HL-60 (cell line): ENCODE measurements at regions not wholly inside any gene's neighbourhood (a gene's known extent, or its start where the extent isn't known, plus 50 kb on each side); places are given as distances from the start of the nearest gene placed in this dataset.
"Not testable (repeated sequence)": the region's sequence is repeated elsewhere in the genome, so short reads cannot be mapped to it uniquely, and the experiment has no call there.

ENCODE experiments used
- SPI1 ChIP-seq: IDR thresholded peaks from 2 replicates; pipeline ENCODE4 v1.6.1; 2012; ENCODE audit warnings: low read depth, mild to moderate bottlenecking, borderline replicate concordance
- TF ChIP-seq, protein P1 (sequence below): IDR thresholded peaks from one replicate; pipeline ENCODE4 v1.5.1; 2011; ENCODE audit warnings: low read length, control low read depth, inconsistent platforms; ENCODE audit not compliant: insufficient read depth

DNA sequence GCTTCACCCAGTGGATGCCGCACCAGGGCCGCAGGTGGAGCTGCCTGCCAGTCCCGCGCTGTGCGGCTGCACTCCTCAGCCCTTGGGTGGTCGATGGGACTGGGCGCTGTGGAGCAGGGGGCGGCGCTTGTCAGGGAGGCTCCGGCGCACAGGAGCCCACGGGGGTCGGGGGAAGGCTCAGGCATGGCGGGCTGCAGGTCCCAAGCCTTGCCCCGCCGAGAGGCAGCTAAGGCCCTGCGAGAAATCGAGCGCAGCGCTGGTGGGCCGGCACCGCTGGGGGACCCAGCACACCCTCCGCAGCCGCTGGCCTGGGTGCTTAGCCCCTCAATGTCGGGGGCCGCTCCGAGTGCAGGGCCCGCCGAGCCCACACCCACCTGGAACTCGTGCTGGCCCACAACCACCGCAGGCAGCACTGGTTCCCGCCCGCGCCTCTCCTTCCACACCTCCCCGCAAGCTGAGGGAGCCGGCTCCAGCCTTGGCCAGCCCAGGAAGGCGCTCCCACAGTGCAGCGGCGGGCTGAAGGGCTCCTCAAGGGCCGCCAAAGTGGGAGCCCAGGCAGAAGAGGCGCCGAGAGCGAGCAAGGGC lies 725.5 kb upstream of the CA10 start:
- TF ChIP-seq SPI1 = not testable (repeated sequence)
- TF ChIP-seq, protein P1, sequence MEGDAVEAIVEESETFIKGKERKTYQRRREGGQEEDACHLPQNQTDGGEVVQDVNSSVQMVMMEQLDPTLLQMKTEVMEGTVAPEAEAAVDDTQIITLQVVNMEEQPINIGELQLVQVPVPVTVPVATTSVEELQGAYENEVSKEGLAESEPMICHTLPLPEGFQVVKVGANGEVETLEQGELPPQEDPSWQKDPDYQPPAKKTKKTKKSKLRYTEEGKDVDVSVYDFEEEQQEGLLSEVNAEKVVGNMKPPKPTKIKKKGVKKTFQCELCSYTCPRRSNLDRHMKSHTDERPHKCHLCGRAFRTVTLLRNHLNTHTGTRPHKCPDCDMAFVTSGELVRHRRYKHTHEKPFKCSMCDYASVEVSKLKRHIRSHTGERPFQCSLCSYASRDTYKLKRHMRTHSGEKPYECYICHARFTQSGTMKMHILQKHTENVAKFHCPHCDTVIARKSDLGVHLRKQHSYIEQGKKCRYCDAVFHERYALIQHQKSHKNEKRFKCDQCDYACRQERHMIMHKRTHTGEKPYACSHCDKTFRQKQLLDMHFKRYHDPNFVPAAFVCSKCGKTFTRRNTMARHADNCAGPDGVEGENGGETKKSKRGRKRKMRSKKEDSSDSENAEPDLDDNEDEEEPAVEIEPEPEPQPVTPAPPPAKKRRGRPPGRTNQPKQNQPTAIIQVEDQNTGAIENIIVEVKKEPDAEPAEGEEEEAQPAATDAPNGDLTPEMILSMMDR = not testable (repeated sequence)
